ENCODE measurements at regions not wholly inside any gene's neighbourhood (a gene's known extent, or its start where the extent isn't known, plus 50 kb on each side); places are given as distances from the start of the nearest gene placed in this dataset.
A peak's percentile ranks its signal among the peaks of the same experiment; 100 is the strongest.

DNA sequence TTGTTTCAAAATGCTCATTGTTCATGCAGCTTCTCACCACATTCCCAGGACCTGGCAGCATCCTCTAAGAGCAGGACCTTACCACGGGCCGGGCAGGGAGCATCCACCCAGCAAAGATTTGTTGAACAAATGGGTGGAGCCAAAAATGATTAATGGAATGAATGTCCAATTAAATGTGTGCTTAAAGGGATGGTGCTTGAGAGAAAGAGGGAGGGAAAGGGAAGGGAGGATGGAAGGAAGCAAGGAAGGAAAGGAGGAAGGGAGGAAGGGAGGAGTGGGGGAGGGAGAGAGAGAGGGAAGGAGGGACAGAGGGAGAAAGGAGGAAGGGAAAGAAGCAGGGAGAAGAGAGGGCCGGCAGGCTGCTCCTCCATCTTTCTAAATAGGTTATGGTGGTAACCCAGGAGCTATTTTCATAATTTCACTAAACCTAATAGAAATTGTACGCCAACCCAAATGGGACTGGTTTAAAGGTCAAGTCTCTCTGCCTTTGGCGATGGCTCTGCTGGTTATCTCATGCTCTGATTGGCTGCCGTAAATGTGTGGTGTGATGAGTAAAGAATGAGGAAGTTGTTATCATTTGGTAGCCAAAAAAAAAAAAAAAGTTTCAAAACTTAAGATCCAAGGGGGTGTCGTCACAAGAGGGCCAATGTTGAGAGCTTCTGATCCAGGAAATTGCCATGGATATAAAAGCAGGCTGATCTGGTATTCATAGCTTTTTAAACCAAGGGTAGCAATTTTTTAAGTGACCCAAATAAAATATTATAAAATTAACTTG lies 126.7 kb upstream of the FOXF1 start:
- DNase-seq (ENCODE audit: low spot score) = peak; percentile 87

DNA sequence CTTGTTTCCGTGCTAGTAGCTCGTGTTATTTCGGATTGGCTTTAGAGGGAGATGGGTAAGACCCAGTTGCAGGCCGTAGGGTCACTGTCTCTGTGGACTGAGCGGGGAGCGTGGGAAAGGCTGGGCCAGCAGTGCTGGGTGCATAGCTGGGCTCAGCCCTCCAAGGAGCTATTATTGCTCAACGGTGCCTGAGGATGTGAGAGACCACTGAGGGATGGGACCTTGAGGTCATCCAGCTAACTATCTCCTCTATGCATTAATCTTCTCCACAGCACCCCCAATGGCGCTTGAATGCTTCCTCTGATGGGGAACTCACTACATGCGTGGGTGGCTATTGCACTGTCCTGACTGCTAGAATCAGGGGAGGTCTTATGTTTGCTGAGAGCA lies 126.1 kb upstream of the FOXF1 start:
- DNase-seq (ENCODE audit: low spot score) = no peak

DNA sequence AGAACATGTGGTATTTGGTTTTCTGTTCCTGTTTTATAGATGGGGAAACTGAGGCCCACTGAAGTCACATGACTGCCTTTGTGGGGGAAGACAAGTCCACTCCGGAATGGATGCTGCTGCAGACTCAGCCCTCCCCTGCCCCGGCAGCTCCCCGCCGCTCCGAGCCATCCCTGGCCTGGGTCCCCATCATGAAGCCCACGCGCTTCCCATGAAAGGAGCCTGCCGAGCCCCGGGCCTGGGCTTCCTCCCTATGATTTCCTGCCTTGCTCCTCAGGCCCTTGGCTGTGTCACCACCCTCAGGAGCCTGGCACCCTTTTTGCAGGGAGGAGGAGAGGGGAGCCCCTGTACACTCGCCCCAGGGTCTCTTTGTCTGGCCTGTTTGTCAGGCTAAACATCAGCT lies 125.3 kb upstream of the FOXF1 start:
- DNase-seq (ENCODE audit: low spot score) = no peak

DNA sequence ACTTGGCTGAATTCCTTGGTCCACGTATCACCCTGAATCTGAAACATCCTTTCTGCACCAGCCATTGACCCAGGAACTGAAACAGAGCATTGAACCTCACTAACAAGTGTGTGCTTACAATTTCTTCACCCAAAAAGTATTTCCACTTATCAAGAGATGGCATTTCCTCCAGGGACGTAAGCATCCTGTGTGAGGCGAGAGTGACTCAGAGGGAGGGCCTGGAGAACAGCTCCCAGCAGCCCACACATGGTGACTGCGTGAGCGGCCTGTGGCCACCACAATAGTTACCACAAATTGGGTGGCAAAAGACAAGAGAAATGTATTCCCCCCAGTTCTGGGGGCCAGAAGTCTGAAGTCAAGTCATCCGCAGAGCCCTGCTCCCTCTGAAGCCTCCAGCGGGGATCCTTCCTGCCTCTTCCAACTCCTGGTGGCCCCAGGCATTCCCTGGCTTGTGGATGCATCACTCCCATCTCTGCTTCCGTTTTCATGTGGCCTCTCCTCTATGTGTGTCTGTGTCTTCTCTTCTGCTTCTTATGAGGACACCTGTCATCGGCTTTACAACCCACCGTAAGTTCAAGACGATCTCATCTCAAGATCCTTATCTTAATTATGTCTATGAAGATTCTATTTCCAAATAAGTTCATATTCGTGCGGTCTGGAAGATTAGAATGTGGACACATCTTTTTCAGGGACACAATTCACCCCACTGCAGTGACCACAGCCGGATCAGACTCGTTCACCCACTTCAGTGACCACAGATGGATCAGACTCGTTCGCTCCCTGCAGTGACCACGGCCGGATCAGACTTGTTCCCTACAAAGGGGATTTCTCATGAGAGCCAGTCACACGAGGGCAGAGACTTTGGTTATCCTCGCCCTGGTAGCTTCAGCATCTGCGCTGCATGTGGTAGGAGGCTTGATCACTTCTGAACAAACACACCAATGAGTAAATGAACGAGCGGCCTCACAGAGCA lies 122.6 kb upstream of the FOXF1 start:
- peak; percentile 97 for DNase-seq (ENCODE audit: low spot score)

DNA sequence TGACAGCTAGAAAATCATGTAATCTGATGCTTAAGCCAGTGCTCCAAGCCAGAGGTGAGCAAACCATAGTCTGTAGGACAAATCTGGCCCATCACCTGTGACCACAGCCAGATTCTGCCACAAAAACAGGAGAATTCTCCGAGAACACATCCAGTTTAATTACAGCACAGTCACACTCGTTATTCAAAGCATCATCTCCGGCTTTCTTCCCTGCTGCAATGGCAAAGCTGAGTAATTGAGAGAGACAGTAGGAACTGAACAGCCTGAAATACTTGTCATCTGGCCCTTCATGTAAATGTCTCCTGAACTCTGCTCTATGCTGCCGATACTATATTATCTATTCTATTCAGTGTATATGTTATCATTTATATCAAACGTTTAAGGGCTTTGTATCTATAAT lies 121.4 kb upstream of the FOXF1 start:
- DNase-seq (ENCODE audit: low spot score) = no peak

DNA sequence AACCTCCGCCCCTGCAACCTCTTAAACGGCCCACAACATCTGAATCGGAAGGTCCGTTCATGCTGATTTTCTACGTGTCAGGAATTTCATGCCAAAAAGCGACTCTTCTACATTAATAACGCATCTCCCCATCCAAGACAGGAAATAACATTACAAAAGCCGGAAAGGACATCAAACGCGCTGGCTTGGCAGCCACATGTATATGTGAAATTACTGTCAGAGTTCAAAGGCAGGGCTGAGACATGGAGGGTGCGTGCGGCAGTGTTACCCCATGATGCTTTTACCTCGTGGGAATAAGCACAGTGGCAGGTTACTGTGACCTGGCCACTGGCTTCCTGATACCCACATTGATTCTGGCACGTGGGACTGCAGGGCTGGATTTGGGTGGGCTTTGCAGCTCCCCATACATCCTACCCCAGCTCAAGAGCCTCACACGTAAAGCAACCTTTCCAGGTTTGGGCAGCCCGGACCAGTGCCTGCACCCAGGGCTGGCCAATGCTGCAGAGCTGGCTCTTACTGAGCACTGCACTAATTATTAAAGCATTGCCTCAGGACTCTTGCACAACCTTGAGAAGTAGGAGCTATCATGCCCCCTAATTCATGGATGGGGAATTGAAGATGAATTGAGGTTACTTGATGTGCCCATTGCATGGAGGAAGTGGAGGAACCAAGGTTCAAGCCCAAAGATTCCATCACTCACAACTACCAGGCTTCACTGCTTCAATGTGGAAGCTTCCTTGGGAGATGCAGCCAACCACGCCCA lies 120.6 kb upstream of the FOXF1 start:
- DNase-seq (ENCODE audit: low spot score) = no peak

DNA sequence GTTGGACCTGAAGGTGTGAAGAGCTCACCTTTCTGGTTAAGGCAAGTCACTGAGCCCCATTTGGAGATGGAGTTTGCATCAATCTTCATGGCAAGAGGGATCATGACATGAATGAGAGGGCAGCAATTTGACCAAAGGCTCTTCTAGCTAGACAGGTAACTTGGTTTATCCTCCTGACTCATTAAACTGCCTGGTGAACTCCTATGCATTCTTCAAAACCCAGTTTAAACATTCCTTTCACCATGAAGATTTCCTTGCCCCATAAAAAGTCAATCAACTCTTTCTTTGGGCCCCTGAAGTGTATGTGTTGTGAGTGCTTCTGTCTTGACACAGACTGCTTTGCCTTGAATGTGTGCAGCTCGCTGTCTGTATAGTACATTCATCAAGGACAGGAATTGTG lies 120.0 kb upstream of the FOXF1 start:
- no peak for DNase-seq (ENCODE audit: low spot score)

DNA sequence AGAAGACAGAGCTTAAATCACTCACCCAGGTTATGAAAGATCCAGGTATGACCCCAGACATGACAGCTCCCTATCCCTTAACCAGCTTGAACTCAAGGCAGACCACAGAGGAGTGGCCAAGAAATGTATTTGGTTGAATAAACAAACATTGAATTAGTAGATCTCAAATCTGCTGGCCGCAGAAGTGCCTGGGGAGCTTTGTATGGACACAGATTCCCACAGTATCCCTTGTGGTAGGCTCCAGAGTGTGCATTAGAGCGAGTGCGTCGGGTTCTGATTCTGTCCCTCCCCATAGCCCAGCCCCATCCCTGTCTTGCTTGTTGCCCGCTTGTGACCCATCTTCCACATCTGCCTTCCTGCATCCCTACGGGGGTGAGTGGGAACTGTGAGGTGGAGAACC lies 118.8 kb upstream of the FOXF1 start:
- DNase-seq (ENCODE audit: low spot score) = peak; percentile 71

DNA sequence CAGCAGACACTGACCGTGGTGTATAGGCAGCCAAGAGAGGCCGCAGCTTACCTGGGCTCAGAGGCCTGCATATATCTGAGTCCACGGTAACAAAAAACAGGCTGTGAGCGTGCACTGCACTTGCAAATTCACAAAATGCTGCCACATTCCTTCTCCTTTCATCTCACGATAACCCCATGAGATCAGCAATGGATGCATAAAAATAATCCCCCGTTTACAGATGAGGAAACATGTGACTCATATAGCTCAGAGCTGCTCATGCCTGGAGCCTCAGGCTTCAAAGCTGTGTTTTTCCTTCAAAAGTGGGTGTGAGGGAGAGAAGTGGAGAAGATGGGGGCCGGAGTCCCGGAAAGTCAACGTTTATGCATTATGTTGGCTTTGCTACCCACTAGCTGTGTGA lies 118.3 kb upstream of the FOXF1 start:
- peak; percentile 44 for DNase-seq (ENCODE audit: low spot score)

DNA sequence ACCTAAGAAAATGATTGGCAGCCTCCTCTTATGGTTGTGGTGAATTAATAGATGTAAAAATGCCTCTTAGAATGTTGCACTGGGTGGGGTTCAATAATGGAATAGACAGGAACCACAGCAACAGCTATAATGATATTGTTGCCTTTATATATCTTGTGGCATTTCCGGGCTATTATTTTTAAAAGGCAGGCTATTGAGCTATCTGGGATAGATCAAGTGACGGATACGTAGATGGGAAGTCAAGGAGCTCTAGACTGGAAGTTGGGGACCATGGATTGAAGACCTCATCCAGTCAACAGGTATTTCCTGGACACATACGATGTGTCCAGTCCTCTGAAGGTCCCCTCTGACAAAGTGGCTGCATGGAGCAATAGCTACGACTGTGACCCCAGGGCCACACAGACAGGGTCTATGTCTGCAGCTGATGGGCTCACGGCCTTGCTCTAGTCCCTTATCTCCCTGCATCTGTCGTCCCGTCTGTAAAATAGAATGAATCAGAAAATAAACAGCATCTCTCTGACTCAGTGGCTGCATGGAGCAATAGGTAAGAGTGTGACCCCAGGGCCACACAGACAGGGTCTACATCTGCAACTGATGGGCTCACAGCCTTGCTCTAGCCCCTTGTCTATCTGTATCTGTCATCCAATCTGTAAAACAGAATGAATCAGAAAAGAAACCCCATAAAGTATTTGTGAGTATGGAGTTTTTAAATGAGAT lies 117.7 kb upstream of the FOXF1 start:
- DNase-seq (ENCODE audit: low spot score) = no peak

DNA sequence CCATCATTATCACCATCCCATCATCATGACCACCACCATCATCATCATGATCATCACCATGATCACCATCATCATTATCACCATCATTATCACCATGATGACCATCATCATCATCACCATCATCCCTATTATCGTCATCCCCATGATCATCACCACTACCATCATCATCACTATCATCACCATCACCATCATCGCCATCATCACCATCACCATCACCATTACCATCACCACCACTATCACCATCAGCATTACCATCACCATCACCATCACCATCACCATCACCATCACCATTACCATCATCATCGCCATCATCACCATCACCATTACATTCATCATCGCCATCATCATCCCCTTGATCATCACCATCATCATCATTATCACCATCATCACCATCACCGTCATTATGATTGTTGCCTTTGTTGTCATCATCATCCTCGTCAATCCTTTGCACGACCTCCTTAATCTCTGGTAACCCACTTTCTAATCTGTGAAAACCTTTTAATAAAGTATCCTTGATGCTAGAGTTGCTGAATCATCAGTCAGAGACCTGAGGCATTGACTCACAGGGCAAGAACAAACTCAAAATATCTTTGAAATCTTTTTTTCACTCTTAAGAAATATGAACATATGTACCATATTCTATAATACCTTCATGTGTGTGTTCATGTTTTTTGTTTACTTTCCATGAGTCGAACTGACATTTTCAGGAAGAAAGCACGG lies 116.3 kb upstream of the FOXF1 start:
- DNase-seq (ENCODE audit: low spot score) = no peak

DNA sequence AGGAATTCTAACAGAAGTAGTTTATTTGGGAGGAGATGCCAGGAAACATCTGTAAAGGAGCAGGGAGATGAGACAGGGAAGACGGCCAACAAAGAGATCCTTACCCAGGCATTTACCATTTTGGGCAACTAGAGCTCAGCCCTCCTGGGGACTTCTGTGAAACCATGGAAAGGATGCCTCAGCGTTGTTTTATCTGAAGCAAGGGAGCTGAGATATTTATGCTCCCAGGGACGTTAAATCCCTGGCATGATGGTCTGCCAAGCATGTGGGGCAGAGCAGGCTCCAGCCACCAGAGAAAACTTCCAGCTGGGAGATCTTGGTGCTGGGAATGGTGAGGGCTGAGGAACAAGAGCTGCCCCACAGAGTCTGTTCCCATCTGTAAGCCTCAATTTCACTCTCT lies 114.8 kb upstream of the FOXF1 start:
- no peak for DNase-seq (ENCODE audit: low spot score)

DNA sequence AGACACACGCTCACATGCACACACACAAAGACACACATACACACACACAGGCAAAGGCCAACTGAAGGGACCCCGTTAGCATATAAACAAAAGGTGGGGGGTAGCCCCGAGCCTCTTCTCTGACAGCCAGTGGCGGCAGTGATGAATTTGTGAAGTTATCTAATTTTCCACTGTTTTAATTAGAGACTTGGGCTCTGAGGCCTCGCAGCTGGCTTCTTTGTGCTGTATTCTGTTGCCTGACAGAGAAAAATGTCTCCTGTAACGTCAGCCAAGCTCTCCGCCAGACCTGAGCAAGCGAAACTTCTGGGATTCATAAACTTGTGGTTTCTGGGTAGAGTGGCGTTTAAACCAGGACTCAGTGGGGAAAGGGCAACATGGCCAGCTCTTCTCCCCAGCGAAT lies 113.9 kb upstream of the FOXF1 start:
- DNase-seq (ENCODE audit: low spot score) = peak; percentile 93

DNA sequence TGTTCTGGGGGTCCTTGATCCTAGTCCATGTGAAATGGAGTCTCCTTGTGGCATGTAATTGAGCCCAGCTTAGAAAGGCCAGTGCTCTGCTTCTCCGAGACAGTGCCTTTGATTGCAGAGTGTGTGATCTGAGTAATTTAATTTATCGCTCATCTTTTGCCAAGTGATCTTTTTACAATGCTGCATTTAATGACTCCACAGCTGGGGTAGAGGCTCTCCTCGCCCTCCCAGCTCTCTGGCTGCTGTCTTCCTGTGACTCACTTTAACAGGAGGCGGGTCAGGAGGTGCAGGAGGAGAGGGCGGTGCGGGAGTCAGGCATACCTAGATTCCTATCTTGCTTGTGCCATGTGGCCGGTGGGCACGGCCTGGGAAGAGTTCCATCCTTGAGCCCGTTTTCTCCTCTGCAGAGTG lies 113.4 kb upstream of the FOXF1 start:
- DNase-seq (ENCODE audit: low spot score) = peak; percentile 96

DNA sequence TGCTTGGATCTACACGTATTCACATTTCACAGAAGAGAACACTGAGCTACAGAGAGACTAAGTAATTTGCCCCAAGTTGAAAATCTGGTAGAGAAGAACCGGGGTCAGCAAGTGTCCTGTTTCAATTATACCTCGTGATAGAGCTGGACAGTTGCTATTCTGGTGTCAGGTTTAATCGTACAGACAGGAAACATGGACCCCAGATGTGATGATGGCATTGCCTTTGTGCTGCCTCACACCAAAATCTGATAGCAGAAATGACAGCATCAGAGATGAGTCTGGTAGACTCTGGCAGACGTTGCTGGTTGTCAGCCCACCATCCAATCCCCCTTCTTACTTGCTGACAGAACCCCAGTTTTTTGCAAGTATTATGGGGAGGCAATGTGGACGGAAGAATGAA lies 112.1 kb upstream of the FOXF1 start:
- DNase-seq (ENCODE audit: low spot score) = no peak

DNA sequence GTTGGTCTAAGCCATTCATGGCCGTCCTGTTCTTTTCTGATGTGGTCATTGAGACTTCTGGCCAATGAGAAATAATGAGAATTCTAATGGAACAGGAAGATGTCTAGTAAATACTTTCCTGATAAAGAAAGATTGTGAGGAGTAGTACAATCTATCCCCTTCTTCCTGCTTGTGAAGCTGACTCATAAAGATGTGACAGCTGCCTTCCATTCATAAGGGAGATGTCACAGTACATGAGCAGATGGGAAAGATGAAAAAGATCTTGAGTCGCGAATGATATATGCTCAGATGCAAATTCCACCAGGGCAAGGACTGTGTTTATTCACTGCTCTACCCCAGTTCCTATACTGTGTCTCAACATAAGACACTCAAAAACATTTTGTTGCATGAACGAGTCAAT lies 111.7 kb upstream of the FOXF1 start:
- no peak for DNase-seq (ENCODE audit: low spot score)

DNA sequence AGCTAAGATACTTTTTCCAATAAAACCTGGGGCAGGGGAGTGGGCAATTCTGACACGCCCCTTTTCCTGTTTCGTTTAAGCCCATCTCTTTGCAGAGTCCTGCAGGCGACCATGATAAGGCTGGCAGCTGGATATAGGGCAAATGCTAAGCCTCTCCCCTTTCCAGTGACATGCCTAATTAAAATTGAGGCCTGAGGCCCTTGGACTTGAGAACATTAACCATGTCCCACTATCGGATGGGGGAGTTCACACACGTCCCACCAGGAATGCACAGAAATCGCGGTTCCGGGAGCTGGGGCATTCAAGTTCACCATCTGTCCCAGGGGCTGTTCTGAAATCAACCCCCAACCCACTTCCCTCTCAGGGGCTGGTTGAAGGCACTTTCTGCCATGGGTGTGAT lies 109.2 kb upstream of the FOXF1 start:
- no peak for DNase-seq (ENCODE audit: low spot score)

DNA sequence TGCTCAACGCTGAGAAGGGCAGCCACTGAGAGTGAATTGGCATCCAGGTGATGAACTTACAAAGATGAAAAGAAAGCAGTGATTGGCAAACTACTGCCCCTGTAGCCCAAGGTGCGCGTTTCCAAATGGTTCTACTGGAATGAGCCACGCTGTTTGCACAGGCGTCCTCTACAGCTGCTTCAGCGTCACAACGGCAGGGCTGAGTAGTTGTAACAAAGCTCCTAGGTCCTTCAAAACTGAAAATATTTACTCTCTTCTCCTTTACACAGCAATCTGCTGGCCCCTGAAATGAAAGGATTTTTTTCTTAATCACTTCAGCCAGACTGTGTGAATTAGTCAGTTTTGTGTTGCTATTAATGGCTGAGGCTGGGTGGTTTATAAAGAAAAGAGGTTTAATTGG lies 107.2 kb upstream of the FOXF1 start:
- DNase-seq (ENCODE audit: low spot score) = no peak

DNA sequence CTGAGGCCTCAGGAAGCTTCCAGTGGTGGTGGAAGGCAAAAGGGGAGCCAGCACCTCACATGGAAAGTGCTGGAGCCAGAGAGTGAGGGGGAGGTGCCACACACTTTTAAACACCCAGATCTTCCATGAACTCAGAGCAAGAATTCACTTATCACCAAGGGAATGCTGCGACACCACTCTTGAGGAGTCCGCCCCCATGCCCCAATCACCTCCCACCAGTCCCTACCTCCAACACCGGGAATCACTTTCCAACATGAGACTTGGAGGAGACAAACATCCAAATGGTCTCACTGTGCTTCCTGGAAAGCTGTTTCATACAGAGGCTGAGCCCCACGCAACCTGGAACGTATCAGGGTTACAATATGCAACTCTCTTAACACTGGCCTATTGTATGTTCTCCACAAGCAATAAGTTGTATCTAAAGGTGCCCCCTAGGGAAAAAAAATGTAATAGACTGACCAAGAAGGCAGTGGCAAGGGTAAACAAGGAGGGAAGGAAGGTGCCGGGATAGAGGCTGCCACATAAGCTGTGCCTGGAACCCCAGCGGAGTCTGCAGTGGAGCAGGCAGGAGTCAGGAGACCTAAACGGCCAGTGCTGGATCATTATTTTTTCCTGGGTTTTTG lies 106.7 kb upstream of the FOXF1 start:
- DNase-seq (ENCODE audit: low spot score) = peak; percentile 45

DNA sequence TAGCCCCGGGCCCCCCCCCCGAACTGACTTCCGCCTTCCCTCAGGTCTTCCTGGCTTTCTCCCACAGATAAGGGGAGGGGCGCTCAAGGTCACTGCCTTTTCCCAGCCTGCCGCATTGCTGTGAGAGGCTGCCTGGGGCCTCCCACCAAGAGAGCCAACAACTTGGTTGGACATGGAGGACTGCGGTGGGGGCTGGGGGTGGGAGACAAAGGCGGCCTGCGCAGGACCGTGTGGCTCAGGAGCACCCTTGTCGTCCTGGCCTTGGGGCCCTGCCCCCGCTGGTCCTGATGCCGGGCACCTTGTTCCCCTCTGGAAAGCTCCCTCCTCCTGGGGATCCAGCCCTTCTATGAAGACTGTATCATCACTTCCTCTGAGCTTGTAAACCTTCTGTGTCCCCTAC lies 105.6 kb upstream of the FOXF1 start:
- DNase-seq (ENCODE audit: low spot score) = no peak

DNA sequence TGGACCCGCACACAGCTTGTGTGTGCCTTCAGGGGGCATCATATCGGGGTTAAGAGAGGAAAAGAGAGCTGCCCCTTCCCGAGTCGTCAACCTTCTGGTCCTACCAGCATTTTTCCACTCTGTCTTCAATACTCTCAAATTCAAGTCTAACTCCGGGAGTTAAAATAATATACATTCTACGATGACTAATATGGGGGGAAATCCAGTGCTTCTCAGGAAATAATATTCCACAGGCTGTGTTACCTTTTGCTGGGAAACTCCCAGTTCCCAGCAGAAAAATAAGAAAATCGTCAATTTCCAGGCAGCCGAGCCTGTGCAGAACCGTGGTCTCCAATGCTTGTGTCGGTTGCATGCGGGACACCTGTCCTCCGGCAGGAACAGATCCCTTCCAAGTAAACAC lies 105.0 kb upstream of the FOXF1 start:
- DNase-seq (ENCODE audit: low spot score) = no peak
